ENCODE measurements at regions not wholly inside any gene's neighbourhood (a gene's known extent, or its start where the extent isn't known, plus 50 kb on each side); places are given as distances from the start of the nearest gene placed in this dataset.

DNA sequence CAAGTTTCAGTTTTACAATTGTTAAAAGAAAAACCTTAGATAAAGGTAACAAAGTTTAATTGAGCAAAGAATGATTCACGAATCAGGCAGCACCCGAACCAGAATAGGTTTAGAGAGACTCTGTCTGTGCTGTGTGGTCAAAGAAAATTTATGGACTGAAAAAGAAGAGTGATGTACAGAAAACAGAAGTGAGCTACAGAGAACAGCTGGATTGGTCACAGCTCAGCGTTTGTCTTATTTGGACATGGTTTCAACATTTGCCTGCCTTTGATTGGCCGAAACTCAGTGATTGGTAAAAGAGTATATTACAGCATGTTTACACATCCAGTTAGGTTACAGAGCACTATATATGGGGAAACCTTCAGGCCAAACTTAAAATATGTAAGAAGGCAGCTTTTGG lies 703.2 kb upstream of the STXBP6 start:
- TF ChIP-seq, protein P1, sequence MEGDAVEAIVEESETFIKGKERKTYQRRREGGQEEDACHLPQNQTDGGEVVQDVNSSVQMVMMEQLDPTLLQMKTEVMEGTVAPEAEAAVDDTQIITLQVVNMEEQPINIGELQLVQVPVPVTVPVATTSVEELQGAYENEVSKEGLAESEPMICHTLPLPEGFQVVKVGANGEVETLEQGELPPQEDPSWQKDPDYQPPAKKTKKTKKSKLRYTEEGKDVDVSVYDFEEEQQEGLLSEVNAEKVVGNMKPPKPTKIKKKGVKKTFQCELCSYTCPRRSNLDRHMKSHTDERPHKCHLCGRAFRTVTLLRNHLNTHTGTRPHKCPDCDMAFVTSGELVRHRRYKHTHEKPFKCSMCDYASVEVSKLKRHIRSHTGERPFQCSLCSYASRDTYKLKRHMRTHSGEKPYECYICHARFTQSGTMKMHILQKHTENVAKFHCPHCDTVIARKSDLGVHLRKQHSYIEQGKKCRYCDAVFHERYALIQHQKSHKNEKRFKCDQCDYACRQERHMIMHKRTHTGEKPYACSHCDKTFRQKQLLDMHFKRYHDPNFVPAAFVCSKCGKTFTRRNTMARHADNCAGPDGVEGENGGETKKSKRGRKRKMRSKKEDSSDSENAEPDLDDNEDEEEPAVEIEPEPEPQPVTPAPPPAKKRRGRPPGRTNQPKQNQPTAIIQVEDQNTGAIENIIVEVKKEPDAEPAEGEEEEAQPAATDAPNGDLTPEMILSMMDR (IDR thresholded peaks at IDR 0.05; ENCODE audit: low read depth, low read length, poor library complexity, severe bottlenecking), result no peak
- no peak for TF ChIP-seq EZH2phosphoT487 (IDR thresholded peaks at IDR 0.05; ENCODE audit: borderline replicate concordance, low read length)

Data from DOHH2 (cell line).